Tibial nerve (tissue), 3 donors: ENCODE measurements at regions not wholly inside any gene's neighbourhood (a gene's known extent, or its start where the extent isn't known, plus 50 kb on each side); places are given as distances from the start of the nearest gene placed in this dataset.

Source experiments
- CTCF ChIP-seq, 5 experiments: fragments of 200-600 bp in 3 of 5; fragments of 450-650 bp in 2 of 5; sonication (generic) in 3 of 5; IDR thresholded peaks; one replicate each; pipeline ENCODE4 v1.5.1; 2016 to 2019; ENCODE audit warnings: antibody characterized with exemption in 5 of 5, mild to moderate bottlenecking in 3 of 5, moderate library complexity in 2 of 5
- POLR2A ChIP-seq, 2 donors: fragments of 450-650 bp; IDR thresholded peaks; one replicate each; pipeline ENCODE4 v1.6.1; 2017; ENCODE audit warnings: antibody characterized with exemption in 2 of 2, mild to moderate bottlenecking in 2 of 2, moderate library complexity in 2 of 2

DNA sequence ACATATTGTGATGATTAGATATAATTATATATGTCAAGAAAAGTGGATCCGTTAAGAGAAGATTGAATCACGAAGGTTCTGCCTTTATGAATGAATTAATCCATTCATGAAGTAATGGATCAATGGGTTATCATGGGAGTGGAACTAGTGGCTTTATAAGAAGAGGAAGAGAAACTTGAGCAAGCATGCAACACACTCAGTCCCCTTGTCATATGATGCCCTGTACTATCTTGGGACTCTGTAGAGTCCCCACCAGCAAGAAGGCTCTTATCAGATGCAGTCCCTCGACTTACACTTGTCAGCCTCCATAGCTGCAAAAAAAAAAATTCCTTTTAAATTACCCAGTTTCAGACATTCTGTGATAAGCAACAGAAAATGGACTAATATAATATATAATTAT, 301.9 kb downstream of the RAP2B start:
- TF ChIP-seq CTCF (IDR thresholded peaks at IDR 0.05) = no peak
- no peak for TF ChIP-seq POLR2A (IDR thresholded peaks at IDR 0.05)
